Astrocyte (in vitro differentiated cells and primary cell): ENCODE measurements at regions not wholly inside any gene's neighbourhood (a gene's known extent, or its start where the extent isn't known, plus 50 kb on each side); places are given as distances from the start of the nearest gene placed in this dataset.

Experiments used
- DNase-seq: peaks from one replicate; pipeline ENCODE4 v3.0.0-alpha.2; 2010; ENCODE audit warnings: low read depth
- FAIRE-seq: peaks from 2 replicates; lab custom pipeline; 2011; peaks lifted over from hg19 to GRCh38; lab: Jason Lieb, UNC
- H2AFZ ChIP-seq: 2 replicates; pipeline ENCODE4 v1.6.0; 2012; ENCODE audit warnings: low read depth, low read length, inconsistent platforms
- H3K27ac ChIP-seq: 2 replicates; pipeline ENCODE4 v1.5.1; 2011; ENCODE audit warnings: low read depth, low read length, inconsistent platforms
- H3K27me3 ChIP-seq: 2 replicates; pipeline ENCODE4 v1.6.0; 2011; ENCODE audit warnings: low read length, inconsistent platforms; ENCODE audit not compliant: insufficient read depth
- H3K36me3 ChIP-seq: 2 replicates; pipeline ENCODE4 v1.5.1; 2011; ENCODE audit warnings: low read length, inconsistent platforms; ENCODE audit not compliant: insufficient read depth
- H3K4me1 ChIP-seq: 2 replicates; pipeline ENCODE4 v1.5.1; 2011; ENCODE audit warnings: low read length, inconsistent platforms; ENCODE audit not compliant: insufficient read depth
- H3K4me2 ChIP-seq: 2 replicates; pipeline ENCODE4 v1.6.0; 2012; ENCODE audit warnings: low read length, inconsistent platforms
- H3K4me3 ChIP-seq: 2 replicates; pipeline ENCODE4 v1.5.1; 2011; ENCODE audit warnings: low read depth, mild to moderate bottlenecking, low read length, inconsistent platforms; ENCODE audit not compliant: insufficient read depth
- H3K79me2 ChIP-seq: 2 replicates; pipeline ENCODE4 v1.6.0; 2012; ENCODE audit warnings: mild to moderate bottlenecking, low read length, inconsistent platforms; ENCODE audit not compliant: insufficient read depth
- H3K9ac ChIP-seq: 2 replicates; pipeline ENCODE4 v1.6.0; 2012; ENCODE audit warnings: mild to moderate bottlenecking, low read length, inconsistent platforms
- H3K9me3 ChIP-seq: 2 replicates; pipeline ENCODE4 v1.5.1; 2012; ENCODE audit warnings: low read depth, mild to moderate bottlenecking, low read length, inconsistent platforms; ENCODE audit not compliant: insufficient read depth
- H4K20me1 ChIP-seq: 2 replicates; pipeline ENCODE4 v1.6.0; 2012; ENCODE audit warnings: low read length, inconsistent platforms; ENCODE audit not compliant: insufficient read depth
- H3K27ac Mint-ChIP-seq: one replicate; pipeline ENCODE4 v1.8.0; 2021; ENCODE audit warnings: mild to moderate bottlenecking, mixed read lengths; ENCODE audit not compliant: unreplicated experiment
- H3K27me3 Mint-ChIP-seq: one replicate; pipeline ENCODE4 v1.8.0; 2021; ENCODE audit warnings: low read depth, mixed read lengths; ENCODE audit not compliant: unreplicated experiment
- H3K36me3 Mint-ChIP-seq: one replicate; pipeline ENCODE4 v1.8.0; 2021; ENCODE audit warnings: low read depth, mixed read lengths; ENCODE audit not compliant: unreplicated experiment
- H3K4me1 Mint-ChIP-seq: one replicate; pipeline ENCODE4 v1.8.0; 2021; ENCODE audit warnings: low read depth, mixed read lengths; ENCODE audit not compliant: unreplicated experiment
- H3K4me3 Mint-ChIP-seq: one replicate; pipeline ENCODE4 v1.8.0; 2021; ENCODE audit warnings: mild to moderate bottlenecking, moderate library complexity, mixed read lengths; ENCODE audit not compliant: unreplicated experiment
- H3K9me3 Mint-ChIP-seq: one replicate; pipeline ENCODE4 v1.8.0; 2021; ENCODE audit warnings: mild to moderate bottlenecking, mixed read lengths; ENCODE audit not compliant: unreplicated experiment
- CTCF ChIP-seq: IDR thresholded peaks from 2 replicates; pipeline ENCODE4 v1.5.1; 2011; ENCODE audit warnings: low read depth, mild to moderate bottlenecking, inconsistent platforms, low read length, moderate library complexity; ENCODE audit not compliant: insufficient read depth
- EZH2 ChIP-seq: IDR thresholded peaks from 2 replicates; pipeline ENCODE4 v1.6.1; 2012; ENCODE audit warnings: mild to moderate bottlenecking, low read length, inconsistent platforms; ENCODE audit not compliant: insufficient read depth

DNA sequence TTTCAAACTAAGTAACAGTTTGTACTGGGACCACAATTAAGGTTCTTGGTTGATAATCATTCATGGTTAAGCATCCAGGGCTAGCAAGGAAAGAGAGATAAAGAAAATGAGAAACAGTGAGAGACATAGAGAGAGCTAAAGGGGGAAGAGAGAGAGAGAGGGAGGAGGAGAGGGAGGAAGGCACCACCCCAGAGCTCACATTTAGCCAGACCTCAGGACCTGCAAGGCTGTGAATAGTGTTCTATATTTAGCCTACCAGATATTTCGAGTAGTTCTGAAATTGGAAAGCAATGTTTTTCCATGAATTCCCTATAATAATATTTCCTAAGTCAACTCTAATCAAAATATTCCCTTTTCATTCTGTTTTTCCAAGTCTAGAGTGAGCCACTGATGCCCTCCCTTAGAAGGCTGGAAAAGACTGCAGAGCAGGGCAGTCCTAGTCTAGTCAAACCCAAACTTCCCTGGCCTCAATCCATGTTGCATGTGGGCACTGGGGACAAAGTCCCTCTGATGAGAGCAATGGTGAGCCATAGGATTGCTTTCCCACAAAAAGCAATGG, 119.4 kb upstream of the INHBA start:
- FAIRE-seq (no peak), DNase-seq (no peak)
- Histone ChIP-seq H4K20me1 (no peaks in the 10 kb centered on the region), H2AFZ (no peak overlapping the region), H3K9me3 (no peaks in the 10 kb centered on the region), H3K36me3 (no peaks in the 10 kb centered on the region), H3K4me1 (peaks cover 10% of the 10 kb centered on the region), H3K4me2 (no peak overlapping the region), H3K4me3 (no peak overlapping the region), H3K27me3 (no peaks in the 10 kb centered on the region), H3K79me2 (no peaks in the 10 kb centered on the region), H3K27ac (no peak overlapping the region), H3K9ac (no peak overlapping the region)
- TF ChIP-seq EZH2: no peak
- Mint-ChIP-seq H3K4me1 (peaks cover 29% of the 10 kb centered on the region), H3K36me3 (no peaks in the 10 kb centered on the region), H3K27me3 (no peaks in the 10 kb centered on the region), H3K9me3 (peaks cover 2% of the 10 kb centered on the region), H3K4me3 (no peak overlapping the region), H3K27ac (no peak overlapping the region)

DNA sequence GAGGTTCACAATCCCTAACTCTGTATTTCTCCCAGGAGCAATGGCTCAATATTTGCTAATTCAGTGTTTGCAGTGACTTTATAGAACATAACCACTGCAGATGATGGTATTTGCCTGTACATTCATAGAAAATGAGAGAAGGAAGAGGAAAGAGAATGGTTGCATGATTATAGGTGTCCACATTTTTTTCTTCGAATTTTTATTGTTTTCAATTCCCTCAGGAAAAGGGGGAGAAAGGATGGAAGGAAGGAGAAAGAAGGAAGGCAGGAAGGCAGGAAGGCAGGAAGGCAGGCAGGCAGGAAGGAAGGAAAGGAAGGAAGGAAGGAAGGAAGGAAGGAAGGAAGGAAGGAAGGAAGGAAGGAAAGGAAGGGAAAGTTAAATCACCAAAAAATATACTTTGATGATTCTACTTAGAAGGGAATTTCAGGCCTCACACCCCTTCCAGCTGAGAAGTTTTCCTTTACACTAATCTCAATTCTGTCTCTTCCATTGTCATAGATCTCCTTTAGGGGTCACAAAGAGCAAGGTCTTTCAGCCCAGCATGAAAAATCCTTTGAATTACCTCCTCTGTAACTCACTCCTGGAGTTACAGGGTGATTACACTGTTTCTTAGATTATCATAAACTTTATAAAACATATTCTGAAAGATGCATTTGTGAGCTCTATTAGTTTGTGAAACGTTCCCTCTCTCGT, 118.8 kb upstream of the INHBA start:
- H3K79me2 ChIP-seq: no peaks in the 10 kb centered on the region
- no peaks in the 10 kb centered on the region for H4K20me1 ChIP-seq
- Mint-ChIP-seq H3K27me3 (no peaks in the 10 kb centered on the region), H3K9me3 (peaks cover 2% of the 10 kb centered on the region), H3K4me3 (no peak overlapping the region), H3K4me1 (peaks cover 34% of the 10 kb centered on the region), H3K27ac (no peak overlapping the region), H3K36me3 (no peaks in the 10 kb centered on the region)
- no peaks in the 10 kb centered on the region for H3K36me3 ChIP-seq
- H2AFZ ChIP-seq: no peak overlapping the region
- H3K27ac ChIP-seq: no peak overlapping the region
- H3K27me3 ChIP-seq: no peaks in the 10 kb centered on the region
- H3K9ac ChIP-seq: no peak overlapping the region
- no peak overlapping the region for H3K4me3 ChIP-seq
- DNase-seq: no peak
- no peak overlapping the region for H3K4me2 ChIP-seq
- TF ChIP-seq CTCF (no peak), EZH2 (no peak)
- peaks cover 10% of the 10 kb centered on the region for H3K4me1 ChIP-seq
- no peaks in the 10 kb centered on the region for H3K9me3 ChIP-seq
- no peak for FAIRE-seq

DNA sequence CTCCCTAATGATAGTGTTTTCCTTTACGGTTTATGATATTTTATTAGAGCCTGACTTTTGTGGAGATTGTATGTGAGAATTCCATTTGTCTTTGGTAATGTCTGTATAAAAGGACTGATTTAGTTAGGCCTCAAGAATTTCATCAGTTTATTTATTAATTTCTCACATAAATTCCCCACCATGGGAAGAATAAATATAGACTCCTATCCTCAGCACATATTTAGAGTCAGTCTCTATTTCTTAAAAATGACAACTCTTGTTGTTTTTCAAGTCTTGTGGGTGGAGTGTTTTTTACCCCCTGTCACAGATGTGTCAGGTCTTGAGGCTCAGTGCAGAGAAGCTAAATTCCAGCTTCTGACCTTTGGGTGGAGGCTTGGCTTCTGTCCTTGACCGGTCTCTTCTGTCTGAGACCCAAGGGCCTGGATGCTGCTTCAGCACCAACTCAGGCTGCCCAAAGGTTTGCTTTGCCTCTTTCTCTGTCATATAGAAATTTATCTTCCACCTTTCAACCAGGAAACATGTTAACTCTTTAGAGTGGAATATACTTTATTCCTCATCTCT, 117.3 kb upstream of the INHBA start:
- Histone ChIP-seq H3K9ac (no peak overlapping the region), H3K4me1 (peaks cover 3% of the 10 kb centered on the region), H2AFZ (no peak overlapping the region), H3K79me2 (no peaks in the 10 kb centered on the region), H3K27me3 (no peaks in the 10 kb centered on the region), H3K9me3 (no peaks in the 10 kb centered on the region), H3K4me3 (no peak overlapping the region), H3K27ac (peak overlapping the region; percentile 55), H3K36me3 (no peaks in the 10 kb centered on the region), H4K20me1 (no peaks in the 10 kb centered on the region), H3K4me2 (no peak overlapping the region)
- Mint-ChIP-seq H3K4me1 (peaks cover 46% of the 10 kb centered on the region), H3K27me3 (no peaks in the 10 kb centered on the region), H3K36me3 (peaks cover under 1% of the 10 kb centered on the region), H3K9me3 (peaks cover 2% of the 10 kb centered on the region), H3K4me3 (no peak overlapping the region), H3K27ac (peak overlapping the region; percentile 77)
- FAIRE-seq: no peak
- no peak for DNase-seq
- TF ChIP-seq CTCF: no peak
- no peak for TF ChIP-seq EZH2
